ENCODE measurements at regions not wholly inside any gene's neighbourhood (a gene's known extent, or its start where the extent isn't known, plus 50 kb on each side); places are given as distances from the start of the nearest gene placed in this dataset.

DNA sequence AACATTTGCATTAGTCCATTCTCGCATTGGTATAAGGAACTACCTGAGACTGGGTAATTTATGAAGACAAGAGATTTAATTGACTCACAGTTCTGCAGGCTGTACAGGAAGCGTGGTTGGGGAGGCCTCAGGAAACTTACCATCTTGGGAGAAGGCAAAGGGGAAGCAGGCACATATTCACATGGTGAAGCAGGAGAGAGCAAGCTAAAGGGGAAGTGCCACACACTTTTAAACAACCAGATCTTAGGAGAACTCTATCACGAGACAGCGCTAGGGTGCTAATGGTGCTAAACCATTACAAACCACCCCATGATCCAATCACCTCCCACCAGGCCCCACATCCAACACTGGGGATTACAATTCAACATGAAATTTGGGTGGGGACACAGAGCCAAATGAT, 201.7 kb upstream of the MGAT5 start:
- no peak for TF ChIP-seq EZH2phosphoT487 (IDR thresholded peaks at IDR 0.05; ENCODE audit: low read depth)
- TF ChIP-seq, protein P1, sequence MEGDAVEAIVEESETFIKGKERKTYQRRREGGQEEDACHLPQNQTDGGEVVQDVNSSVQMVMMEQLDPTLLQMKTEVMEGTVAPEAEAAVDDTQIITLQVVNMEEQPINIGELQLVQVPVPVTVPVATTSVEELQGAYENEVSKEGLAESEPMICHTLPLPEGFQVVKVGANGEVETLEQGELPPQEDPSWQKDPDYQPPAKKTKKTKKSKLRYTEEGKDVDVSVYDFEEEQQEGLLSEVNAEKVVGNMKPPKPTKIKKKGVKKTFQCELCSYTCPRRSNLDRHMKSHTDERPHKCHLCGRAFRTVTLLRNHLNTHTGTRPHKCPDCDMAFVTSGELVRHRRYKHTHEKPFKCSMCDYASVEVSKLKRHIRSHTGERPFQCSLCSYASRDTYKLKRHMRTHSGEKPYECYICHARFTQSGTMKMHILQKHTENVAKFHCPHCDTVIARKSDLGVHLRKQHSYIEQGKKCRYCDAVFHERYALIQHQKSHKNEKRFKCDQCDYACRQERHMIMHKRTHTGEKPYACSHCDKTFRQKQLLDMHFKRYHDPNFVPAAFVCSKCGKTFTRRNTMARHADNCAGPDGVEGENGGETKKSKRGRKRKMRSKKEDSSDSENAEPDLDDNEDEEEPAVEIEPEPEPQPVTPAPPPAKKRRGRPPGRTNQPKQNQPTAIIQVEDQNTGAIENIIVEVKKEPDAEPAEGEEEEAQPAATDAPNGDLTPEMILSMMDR (IDR thresholded peaks at IDR 0.05; ENCODE audit: low read depth, low read length) = no peak

All from OCI-LY3 (cell line).